Stomach (tissue), 8 donors: ENCODE measurements at regions not wholly inside any gene's neighbourhood (a gene's known extent, or its start where the extent isn't known, plus 50 kb on each side); places are given as distances from the start of the nearest gene placed in this dataset.

Experiments used
- DNase-seq, 2 donors: peaks; one replicate each; pipeline versions ENCODE4 v3.0.0 to v3.0.0-alpha.2; 2013 to 2019
- H3K27ac ChIP-seq, 5 donors: fragments of 200-600 bp in 4 of 5; sonication (generic) in 4 of 5; one replicate each; pipeline ENCODE4 v1.5.1; 2013 to 2019; ENCODE audit warnings: mild to moderate bottlenecking in 1 of 5, moderate library complexity in 1 of 5
- H3K27me3 ChIP-seq, 3 donors: fragments of 200-600 bp; sonication (generic); one replicate each; pipeline ENCODE4 v1.5.1; 2017 to 2019; ENCODE audit warnings: mixed run types in 1 of 3
- H3K36me3 ChIP-seq, 4 donors: fragments of 200-600 bp; sonication (generic); 1 replicate in 3 of 4; 2 replicates in 1 of 4; pipeline ENCODE4 v1.5.1; 2016 to 2019
- H3K4me1 ChIP-seq, 4 donors: fragments of 200-600 bp; sonication (generic); one replicate each; pipeline ENCODE4 v1.5.1; 2016 to 2019
- H3K4me3 ChIP-seq, 4 donors: fragments of 200-600 bp; sonication (generic) in 3 of 4; one replicate each; pipeline ENCODE4 v1.5.1; 2016 to 2019; ENCODE audit warnings: mild to moderate bottlenecking in 1 of 4
- H3K9me3 ChIP-seq, 4 donors: fragments of 200-600 bp; sonication (generic); one replicate each; pipeline ENCODE4 v1.5.1; 2016 to 2019
- CTCF ChIP-seq, 7 experiments: fragments of 450-650 bp in 4 of 7; fragments of 200-600 bp in 3 of 7; sonication (generic) in 3 of 7; IDR thresholded peaks; one replicate each; pipeline ENCODE4 v1.5.1; 2016 to 2019; ENCODE audit warnings: antibody characterized with exemption in 7 of 7, control low read depth in 2 of 7, mild to moderate bottlenecking in 1 of 7
- EP300 ChIP-seq: sonication (generic); formaldehyde crosslinking; IDR thresholded peaks from one replicate; pipeline ENCODE4 v1.6.1; 2017; ENCODE audit warnings: antibody characterized with exemption
- POLR2A ChIP-seq, 4 donors: fragments of 450-650 bp; IDR thresholded peaks; one replicate each; pipeline ENCODE4 v1.6.1; 2016; ENCODE audit warnings: antibody characterized with exemption in 4 of 4, control low read depth in 2 of 4, mild to moderate bottlenecking in 1 of 4, moderate library complexity in 1 of 4
- POLR2AphosphoS5 ChIP-seq, 3 donors: sonication (generic); formaldehyde crosslinking; IDR thresholded peaks; one replicate each; pipeline ENCODE4 v1.6.1; 2016; ENCODE audit warnings: antibody characterized with exemption in 3 of 3
- WGBS, 5 donors: extraction: QIAGEN DNeasy Blood & Tissue Kit in 3 of 5; methylation state at CpG; one replicate each; pipeline versions ENCODE4 v1.1.5 to v1.1.7; 2013 to 2018; 5-methylcytosine and 5-hydroxymethylcytosine counted together
- intact Hi-C: fragments of 100-400 bp; cut with DNase I; formaldehyde crosslinking; loops from one replicate; pipeline ENCODE4 v1.15.1; 2023; ENCODE audit warnings: low total_unique reads
- donor health status: healthy with polysubstance abuse.
- donor health status: Bipolar disorder and iron deficiency.
- donor health status: healthy.

GRCh38 chr15:47974724-47975123, 146.1 kb upstream of the SLC24A5 start:
- H3K27me3 ChIP-seq: no peaks in the 10 kb centered on the region
- DNase-seq: no peak
- intact Hi-C loops: no loop called here

GRCh38 chr15:47975427-47975826, 145.4 kb upstream of the SLC24A5 start:
- Histone ChIP-seq H3K4me1 (no peaks in the 10 kb centered on the region), H3K9me3 (no peaks in the 10 kb centered on the region), H3K4me3 (no peak overlapping the region), H3K27me3 (no peaks in the 10 kb centered on the region), H3K27ac (no peak overlapping the region), H3K36me3 (no peaks in the 10 kb centered on the region)
- intact Hi-C loops: no loop called here
- DNase-seq: no peak
- TF ChIP-seq CTCF (IDR thresholded peaks at IDR 0.05) (no peak), EP300 (no peak), POLR2AphosphoS5 (IDR thresholded peaks at IDR 0.05) (no peak), POLR2A (IDR thresholded peaks at IDR 0.05) (no peak)

More at GRCh38 chr15:47974724-47975123, 146.1 kb upstream of the SLC24A5 start:
- WGBS, 5 donors: 29 to 59% (median 45%) methylated on average over 1 of the region's 1 CpG
- Histone ChIP-seq H3K9me3 (no peaks in the 10 kb centered on the region), H3K27ac (no peak overlapping the region), H3K4me3 (no peak overlapping the region), H3K4me1 (no peaks in the 10 kb centered on the region), H3K36me3 (no peaks in the 10 kb centered on the region)
- no peak for TF ChIP-seq CTCF (IDR thresholded peaks at IDR 0.05)
- TF ChIP-seq POLR2A (IDR thresholded peaks at IDR 0.05): no peak
- TF ChIP-seq EP300: no peak
- TF ChIP-seq POLR2AphosphoS5 (IDR thresholded peaks at IDR 0.05): no peak

DNA sequence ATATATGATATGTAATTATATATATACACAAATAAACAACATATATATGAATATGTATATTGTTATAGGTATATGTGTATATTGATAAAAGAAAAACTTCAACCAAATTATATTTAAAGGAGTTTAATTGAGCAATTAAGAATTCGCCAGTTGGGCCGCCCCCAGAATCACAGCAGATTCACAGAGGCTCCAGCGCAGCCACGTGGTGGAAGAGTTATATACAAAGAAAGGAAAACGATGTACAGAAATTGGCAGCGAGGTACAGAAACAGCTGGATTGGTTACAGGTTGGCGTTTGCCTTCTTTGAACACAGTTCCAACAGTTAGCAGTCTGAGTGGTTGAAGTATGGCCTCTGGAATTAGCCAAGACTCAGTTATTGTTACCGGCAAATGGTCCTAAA, 137.3 kb upstream of the SLC24A5 start:
- WGBS, 5 donors: 73 to 81% (median 77%) methylated on average over 8 of the region's 8 CpGs
- Histone ChIP-seq H3K4me1 (no peaks in the 10 kb centered on the region), H3K9me3 (no peaks in the 10 kb centered on the region), H3K36me3 (no peaks in the 10 kb centered on the region), H3K27me3 (no peaks in the 10 kb centered on the region), H3K27ac (no peak overlapping the region), H3K4me3 (no peak overlapping the region)
- intact Hi-C loops: no loop called here
- no peak for DNase-seq
- TF ChIP-seq EP300: no peak
- TF ChIP-seq POLR2A (IDR thresholded peaks at IDR 0.05): no peak
- no peak for TF ChIP-seq CTCF (IDR thresholded peaks at IDR 0.05)
- TF ChIP-seq POLR2AphosphoS5 (IDR thresholded peaks at IDR 0.05): no peak

- no peaks in the 10 kb centered on the region for H3K27me3 ChIP-seq
- no peaks in the 10 kb centered on the region for H3K9me3 ChIP-seq
- intact Hi-C loops: loop anchor here (5.0 kb wide), 1 partner anchor 788 kb away; no protein-coding TSS in a partner anchor
- 73 to 92% (median 74%) methylated on average over 4 of the region's 4 CpGs for WGBS, 5 donors
- H3K4me1 ChIP-seq: no peaks in the 10 kb centered on the region
- H3K36me3 ChIP-seq: no peaks in the 10 kb centered on the region
- no peak for TF ChIP-seq CTCF (IDR thresholded peaks at IDR 0.05)
- TF ChIP-seq EP300: no peak
- no peak for TF ChIP-seq POLR2AphosphoS5 (IDR thresholded peaks at IDR 0.05)
- no peak for TF ChIP-seq POLR2A (IDR thresholded peaks at IDR 0.05)
- no peak overlapping the region for H3K4me3 ChIP-seq
- DNase-seq: no peak
- H3K27ac ChIP-seq: no peak overlapping the region
Observed at GRCh38 chr15:47985568-47985967, 135.2 kb upstream of the SLC24A5 start.
